Neuronal stem cell (in vitro differentiated cells): ENCODE measurements at regions not wholly inside any gene's neighbourhood (a gene's known extent, or its start where the extent isn't known, plus 50 kb on each side); places are given as distances from the start of the nearest gene placed in this dataset.

Source experiments
- DNase-seq: peaks from one replicate; pipeline ENCODE4 v3.0.0-alpha.2; 2013; ENCODE audit warnings: low spot score
- H2AFZ ChIP-seq: one replicate; pipeline ENCODE4 v1.6.1; 2013; ENCODE audit warnings: mild to moderate bottlenecking, low read length, inconsistent platforms
- H2AK5ac ChIP-seq: 2 replicates; pipeline ENCODE4 v1.6.1; 2013; ENCODE audit warnings: low read depth, mild to moderate bottlenecking, inconsistent platforms, low read length, moderate library complexity, mixed read lengths
- H2BK120ac ChIP-seq: 2 replicates; pipeline ENCODE4 v1.6.1; 2013; ENCODE audit warnings: low read depth, mild to moderate bottlenecking, inconsistent platforms, low read length, moderate library complexity, mixed read lengths
- H2BK12ac ChIP-seq: one replicate; pipeline ENCODE4 v1.6.1; 2013; ENCODE audit warnings: low read length, inconsistent platforms
- H2BK15ac ChIP-seq: 2 replicates; pipeline ENCODE4 v1.6.1; 2013; ENCODE audit warnings: mild to moderate bottlenecking, low read length, inconsistent platforms, mixed read lengths
- H2BK5ac ChIP-seq: one replicate; pipeline ENCODE4 v1.6.1; 2013; ENCODE audit warnings: inconsistent platforms, mild to moderate bottlenecking, low read length, moderate library complexity
- H3K14ac ChIP-seq: one replicate; pipeline ENCODE4 v1.6.1; 2013; ENCODE audit warnings: low read length, inconsistent platforms
- H3K18ac ChIP-seq: 2 replicates; pipeline ENCODE4 v1.6.1; 2013; ENCODE audit warnings: low read length, inconsistent platforms
- H3K23ac ChIP-seq: 2 replicates; pipeline ENCODE4 v1.6.1; 2013; ENCODE audit warnings: low read depth, mild to moderate bottlenecking, mixed read lengths, low read length, inconsistent platforms; ENCODE audit not compliant: poor library complexity
- H3K27ac ChIP-seq: replicated peaks from 3 replicates; pipeline ENCODE4 v1.5.1; 2013; ENCODE audit warnings: low read length, inconsistent platforms
- H3K27me3 ChIP-seq, 3 experiments: 2 replicates each; pipeline ENCODE4 v1.6.1; 2013; ENCODE audit warnings: low read length in 3 of 3, mild to moderate bottlenecking in 2 of 3, inconsistent platforms in 1 of 3, low read depth in 1 of 3, mixed read lengths in 1 of 3, moderate library complexity in 1 of 3; ENCODE audit not compliant: control insufficient read depth in 3 of 3, insufficient read depth in 3 of 3
- H3K36me3 ChIP-seq, 2 donors: replicated peaks in 1 of 2; 2 replicates each; pipeline ENCODE4 v1.6.1; 2013; ENCODE audit warnings: low read length in 2 of 2; ENCODE audit not compliant: control insufficient read depth in 2 of 2, insufficient read depth in 2 of 2
- H3K4ac ChIP-seq: 2 replicates; pipeline ENCODE4 v1.6.1; 2013; ENCODE audit warnings: inconsistent platforms, mild to moderate bottlenecking, low read length, moderate library complexity
- H3K4me1 ChIP-seq, 2 donors: 1 replicate in 1 of 2; 2 replicates in 1 of 2; pipeline ENCODE4 v1.6.1; 2013; ENCODE audit warnings: low read length in 2 of 2, low read depth in 1 of 2; ENCODE audit not compliant: control insufficient read depth in 2 of 2, insufficient read depth in 1 of 2
- H3K4me2 ChIP-seq: one replicate; pipeline ENCODE4 v1.6.1; 2013; ENCODE audit warnings: mild to moderate bottlenecking, low read length, inconsistent platforms; ENCODE audit not compliant: insufficient read depth, poor library complexity, severe bottlenecking
- H3K4me3 ChIP-seq, 2 donors: 2 replicates each; pipeline ENCODE4 v1.5.1; 2013; ENCODE audit warnings: low read length in 2 of 2, mild to moderate bottlenecking in 2 of 2, inconsistent platforms in 1 of 2, moderate library complexity in 1 of 2
- H3K79me1 ChIP-seq: one replicate; pipeline ENCODE4 v1.6.1; 2013; ENCODE audit warnings: low read depth, mild to moderate bottlenecking, inconsistent platforms, low read length, moderate library complexity
- H3K9ac ChIP-seq: one replicate; pipeline ENCODE4 v1.6.1; 2013; ENCODE audit warnings: mild to moderate bottlenecking, low read depth, low read length, inconsistent platforms; ENCODE audit not compliant: poor library complexity
- H3K9me3 ChIP-seq, 2 donors: replicated peaks in 1 of 2; 2 replicates each; pipeline versions ENCODE3 to v1.6.1; 2013; ENCODE audit warnings: low read length in 2 of 2, mild to moderate bottlenecking in 2 of 2, inconsistent platforms in 1 of 2, low read depth in 1 of 2, mixed read lengths in 1 of 2, moderate library complexity in 1 of 2; ENCODE audit not compliant: control insufficient read depth in 2 of 2, insufficient read depth in 1 of 2
- H4K8ac ChIP-seq: one replicate; pipeline ENCODE4 v1.6.1; 2013; ENCODE audit warnings: low read depth, mild to moderate bottlenecking, inconsistent platforms, low read length, moderate library complexity
- H4K91ac ChIP-seq: one replicate; pipeline ENCODE4 v1.6.1; 2013; ENCODE audit warnings: low read length, low read depth, mild to moderate bottlenecking, inconsistent platforms; ENCODE audit not compliant: poor library complexity
- WGBS, 2 donors: extraction: QIAGEN DNeasy Blood & Tissue Kit; methylation state at CpG; one replicate each; pipeline ENCODE4 v1.1.7; 2013; ENCODE audit warnings: missing lambda C conversion rate in 2 of 2, mixed read lengths in 1 of 2; ENCODE audit not compliant: insufficient read length in 2 of 2, insufficient replicate concordance in 1 of 2; ENCODE audit errors: extremely low coverage in 2 of 2; 5-methylcytosine and 5-hydroxymethylcytosine counted together

- no peak for DNase-seq
- Histone ChIP-seq H2BK15ac (no peak overlapping the region), H3K23ac (no peak overlapping the region), H3K27ac (no peak overlapping the region), H3K9me3 (no peaks in the 10 kb centered on the region), H3K27me3 (no peaks in the 10 kb centered on the region), H3K4me1 (no peaks in the 10 kb centered on the region), H4K91ac (no peak overlapping the region), H3K9ac (no peak overlapping the region), H2BK120ac (no peak overlapping the region), H3K36me3 (no peaks in the 10 kb centered on the region), H3K14ac (no peak overlapping the region), H4K8ac (no peak overlapping the region), H3K79me1 (no peaks in the 10 kb centered on the region), H2AFZ (no peak overlapping the region), H3K4me3 (no peak overlapping the region), H3K4ac (no peak overlapping the region), H2BK12ac (no peak overlapping the region), H2BK5ac (no peak overlapping the region), H3K4me2 (no peak overlapping the region), H3K18ac (no peak overlapping the region), H2AK5ac (no peak overlapping the region)
- WGBS, 2 donors: no CpG with 5 or more reads among the region's 9 CpGs
Measured at GRCh38 chr13:111609631-111610030, 289.2 kb downstream of the TEX29 start.

GRCh38 chr13:111610081-111610480 is 289.6 kb downstream of the TEX29 start:
- no peak overlapping the region for H3K4ac ChIP-seq
- H3K79me1 ChIP-seq: no peaks in the 10 kb centered on the region
- no peak overlapping the region for H3K14ac ChIP-seq
- H3K4me2 ChIP-seq: no peak overlapping the region
- no peaks in the 10 kb centered on the region for H3K36me3 ChIP-seq
- no peak overlapping the region for H2BK120ac ChIP-seq
- no peak overlapping the region for H2BK5ac ChIP-seq
- no peak overlapping the region for H3K9ac ChIP-seq
- H3K9me3 ChIP-seq: no peaks in the 10 kb centered on the region
- H3K4me1 ChIP-seq: no peaks in the 10 kb centered on the region
- H2AFZ ChIP-seq: no peak overlapping the region
- WGBS, 2 donors: no CpG with 5 or more reads among the region's 4 CpGs
- no peak overlapping the region for H4K91ac ChIP-seq
- no peak overlapping the region for H4K8ac ChIP-seq
- no peak overlapping the region for H2AK5ac ChIP-seq
- H3K27ac ChIP-seq: no peak overlapping the region
- no peak overlapping the region for H3K18ac ChIP-seq
- no peak overlapping the region for H3K4me3 ChIP-seq
- H3K27me3 ChIP-seq: no peaks in the 10 kb centered on the region
- no peak overlapping the region for H2BK12ac ChIP-seq
- no peak overlapping the region for H2BK15ac ChIP-seq
- no peak overlapping the region for H3K23ac ChIP-seq
- no peak for DNase-seq

- WGBS, 2 donors: no CpG with 5 or more reads among the region's 6 CpGs
- Histone ChIP-seq H2AFZ (no peak overlapping the region), H3K4me3 (no peak overlapping the region), H2AK5ac (no peak overlapping the region), H4K8ac (no peak overlapping the region), H4K91ac (no peak overlapping the region), H3K18ac (no peak overlapping the region), H3K27me3 (no peaks in the 10 kb centered on the region), H3K79me1 (no peaks in the 10 kb centered on the region), H3K23ac (no peak overlapping the region), H3K14ac (no peak overlapping the region), H3K27ac (no peak overlapping the region), H2BK12ac (no peak overlapping the region), H3K9me3 (no peaks in the 10 kb centered on the region), H2BK5ac (no peak overlapping the region), H3K4me1 (no peaks in the 10 kb centered on the region), H3K9ac (no peak overlapping the region), H3K36me3 (no peaks in the 10 kb centered on the region), H2BK120ac (no peak overlapping the region), H2BK15ac (no peak overlapping the region), H3K4ac (no peak overlapping the region), H3K4me2 (no peak overlapping the region)
- DNase-seq: no peak
Measured at GRCh38 chr13:111610879-111611278, 290.4 kb downstream of the TEX29 start.

- Histone ChIP-seq H2AFZ (no peak overlapping the region), H3K9me3 (no peaks in the 10 kb centered on the region), H3K4me1 (no peaks in the 10 kb centered on the region), H2AK5ac (no peak overlapping the region), H3K27ac (no peak overlapping the region), H3K79me1 (no peaks in the 10 kb centered on the region), H3K36me3 (no peaks in the 10 kb centered on the region), H3K27me3 (no peaks in the 10 kb centered on the region), H3K18ac (no peak overlapping the region), H4K8ac (no peak overlapping the region), H4K91ac (no peak overlapping the region), H3K23ac (no peak overlapping the region), H3K4me3 (no peak overlapping the region), H3K4me2 (no peak overlapping the region), H2BK5ac (no peak overlapping the region), H3K14ac (no peak overlapping the region), H3K4ac (no peak overlapping the region), H2BK15ac (no peak overlapping the region), H2BK120ac (no peak overlapping the region), H2BK12ac (no peak overlapping the region), H3K9ac (no peak overlapping the region)
- WGBS, 2 donors: no CpG with 5 or more reads among the region's 6 CpGs
- DNase-seq: no peak
Measured at GRCh38 chr13:111611651-111612050, 291.2 kb downstream of the TEX29 start.
